ENCODE measurements at regions not wholly inside any gene's neighbourhood (a gene's known extent, or its start where the extent isn't known, plus 50 kb on each side); places are given as distances from the start of the nearest gene placed in this dataset.

GRCh38 chr1:239999170-239999569 lies 92.5 kb upstream of the FMN2 start:
- DNase-seq, result no peak

- no peak for DNase-seq
Measured at GRCh38 chr1:240000634-240001033, 91.0 kb upstream of the FMN2 start.

GRCh38 chr1:240001177-240001740 lies 90.4 kb upstream of the FMN2 start:
- no peak for DNase-seq

- peak; percentile 43 for DNase-seq
Measured at GRCh38 chr1:240004086-240004749, 87.5 kb upstream of the FMN2 start.

- no peak for DNase-seq
Measured at GRCh38 chr1:240005997-240006650, 85.6 kb upstream of the FMN2 start.

GRCh38 chr1:240008298-240008697 lies 83.4 kb upstream of the FMN2 start:
- no peak for DNase-seq

GRCh38 chr1:240014051-240014450 lies 77.6 kb upstream of the FMN2 start:
- DNase-seq, result no peak

GRCh38 chr1:240018617-240019016 lies 73.1 kb upstream of the FMN2 start:
- DNase-seq, result no peak

- no peak for DNase-seq
Measured at GRCh38 chr1:240019524-240019923, 72.2 kb upstream of the FMN2 start.

GRCh38 chr1:240020871-240021270 lies 70.8 kb upstream of the FMN2 start:
- DNase-seq, result no peak

GRCh38 chr1:240021709-240022108 lies 70.0 kb upstream of the FMN2 start:
- DNase-seq, result no peak

- peak; percentile 70 for DNase-seq
Measured at GRCh38 chr1:240027059-240027462, 64.6 kb upstream of the FMN2 start.

- no peak for DNase-seq
Measured at GRCh38 chr1:240029418-240029817, 62.3 kb upstream of the FMN2 start.

GRCh38 chr1:240030236-240030635 lies 61.4 kb upstream of the FMN2 start:
- DNase-seq, result no peak

- DNase-seq, result peak; percentile 85
Measured at GRCh38 chr1:240031009-240031408, 60.7 kb upstream of the FMN2 start.

GRCh38 chr1:240031414-240031813 lies 60.3 kb upstream of the FMN2 start:
- peak; percentile 39 for DNase-seq

- no peak for DNase-seq
Measured at GRCh38 chr1:240033406-240033805, 58.3 kb upstream of the FMN2 start.

- DNase-seq, result no peak
Measured at GRCh38 chr1:240036526-240036925, 55.2 kb upstream of the FMN2 start.

All from dermis blood vessel endothelial cell (primary cell).